ENCODE measurements at regions not wholly inside any gene's neighbourhood (a gene's known extent, or its start where the extent isn't known, plus 50 kb on each side); places are given as distances from the start of the nearest gene placed in this dataset.

- DNase-seq (ENCODE audit: low spot score) = no peak
- H3K27me3 ChIP-seq = no peaks in the 10 kb centered on the region
- TF ChIP-seq, protein P1, sequence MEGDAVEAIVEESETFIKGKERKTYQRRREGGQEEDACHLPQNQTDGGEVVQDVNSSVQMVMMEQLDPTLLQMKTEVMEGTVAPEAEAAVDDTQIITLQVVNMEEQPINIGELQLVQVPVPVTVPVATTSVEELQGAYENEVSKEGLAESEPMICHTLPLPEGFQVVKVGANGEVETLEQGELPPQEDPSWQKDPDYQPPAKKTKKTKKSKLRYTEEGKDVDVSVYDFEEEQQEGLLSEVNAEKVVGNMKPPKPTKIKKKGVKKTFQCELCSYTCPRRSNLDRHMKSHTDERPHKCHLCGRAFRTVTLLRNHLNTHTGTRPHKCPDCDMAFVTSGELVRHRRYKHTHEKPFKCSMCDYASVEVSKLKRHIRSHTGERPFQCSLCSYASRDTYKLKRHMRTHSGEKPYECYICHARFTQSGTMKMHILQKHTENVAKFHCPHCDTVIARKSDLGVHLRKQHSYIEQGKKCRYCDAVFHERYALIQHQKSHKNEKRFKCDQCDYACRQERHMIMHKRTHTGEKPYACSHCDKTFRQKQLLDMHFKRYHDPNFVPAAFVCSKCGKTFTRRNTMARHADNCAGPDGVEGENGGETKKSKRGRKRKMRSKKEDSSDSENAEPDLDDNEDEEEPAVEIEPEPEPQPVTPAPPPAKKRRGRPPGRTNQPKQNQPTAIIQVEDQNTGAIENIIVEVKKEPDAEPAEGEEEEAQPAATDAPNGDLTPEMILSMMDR (IDR thresholded peaks at IDR 0.05) = no peak
- no peak for TF ChIP-seq EZH2 (IDR thresholded peaks at IDR 0.05)
- no peak for TF ChIP-seq EZH2phosphoT487 (IDR thresholded peaks at IDR 0.05)
- H3K9ac ChIP-seq = no peak overlapping the region
- no peak overlapping the region for H3K27ac ChIP-seq
- no peaks in the 10 kb centered on the region for H3K27me3 Mint-ChIP-seq (ENCODE audit: insufficient read depth, low read depth)
- no peak overlapping the region for H3K4me3 ChIP-seq
- peaks cover 49% of the 10 kb centered on the region for H3K4me1 ChIP-seq
- H3K4me1 Mint-ChIP-seq = peaks cover 10% of the 10 kb centered on the region
- H3K4me2 ChIP-seq = no peak overlapping the region
- peaks cover 6% of the 10 kb centered on the region for H3K36me3 Mint-ChIP-seq
- H3F3A ChIP-seq (ENCODE audit: low read depth) = peaks cover 47% of the 10 kb centered on the region
- no peaks in the 10 kb centered on the region for H3K79me2 ChIP-seq (ENCODE audit: low read depth)
- H3K36me3 ChIP-seq = peaks cover 10% of the 10 kb centered on the region
- peaks cover 8% of the 10 kb centered on the region for H3K9me3 ChIP-seq (ENCODE audit: low read depth)
- no peak overlapping the region for H3K4me3 Mint-ChIP-seq
- no peak overlapping the region for H2AFZ ChIP-seq (replicated peaks)
- H3K9me3 Mint-ChIP-seq = peaks cover 27% of the 10 kb centered on the region
- no peak overlapping the region for H3K27ac Mint-ChIP-seq
- H4K20me1 ChIP-seq (ENCODE audit: low read depth) = no peaks in the 10 kb centered on the region
These were observed 343.2 kb downstream of the PMP22 start for GRCh38 chr17:14921936-14922335.

GRCh38 chr17:14919631-14920213 is 345.4 kb downstream of the PMP22 start:
- peak; percentile 62 for DNase-seq (ENCODE audit: low spot score)
- Histone ChIP-seq H3F3A (ENCODE audit: low read depth) (peaks cover 51% of the 10 kb centered on the region), H3K27me3 (no peaks in the 10 kb centered on the region), H3K79me2 (ENCODE audit: low read depth) (no peaks in the 10 kb centered on the region), H3K4me1 (peaks cover 44% of the 10 kb centered on the region), H3K36me3 (peaks cover 18% of the 10 kb centered on the region), H3K9ac (no peak overlapping the region), H3K4me3 (peak overlapping the region; percentile 15), H2AFZ (replicated peaks) (no peak overlapping the region), H4K20me1 (ENCODE audit: low read depth) (no peaks in the 10 kb centered on the region), H3K9me3 (ENCODE audit: low read depth) (peaks cover 8% of the 10 kb centered on the region), H3K27ac (peak overlapping the region; percentile 97), H3K4me2 (peak overlapping the region; percentile 67)
- Mint-ChIP-seq H3K4me1 (peaks cover 3% of the 10 kb centered on the region), H3K36me3 (peaks cover 10% of the 10 kb centered on the region), H3K9me3 (peaks cover 39% of the 10 kb centered on the region), H3K27ac (no peak overlapping the region), H3K27me3 (ENCODE audit: insufficient read depth, low read depth) (no peaks in the 10 kb centered on the region), H3K4me3 (no peak overlapping the region)
- TF ChIP-seq, protein P1 (IDR thresholded peaks at IDR 0.05) = no peak
- no peak for TF ChIP-seq EZH2phosphoT487 (IDR thresholded peaks at IDR 0.05)
- TF ChIP-seq EZH2 (IDR thresholded peaks at IDR 0.05) = no peak

GRCh38 chr17:14919094-14919493 is 346.0 kb downstream of the PMP22 start:
- Histone ChIP-seq H3K36me3 (peaks cover 24% of the 10 kb centered on the region), H3K9ac (no peak overlapping the region), H2AFZ (replicated peaks) (no peak overlapping the region), H3K27me3 (no peaks in the 10 kb centered on the region), H3K4me2 (peak overlapping the region; percentile 67), H3K79me2 (ENCODE audit: low read depth) (no peaks in the 10 kb centered on the region), H4K20me1 (ENCODE audit: low read depth) (no peaks in the 10 kb centered on the region), H3K4me3 (peak overlapping the region; percentile 15), H3F3A (ENCODE audit: low read depth) (peaks cover 51% of the 10 kb centered on the region), H3K4me1 (peaks cover 44% of the 10 kb centered on the region), H3K9me3 (ENCODE audit: low read depth) (peaks cover 13% of the 10 kb centered on the region), H3K27ac (peak overlapping the region; percentile 97)
- Mint-ChIP-seq H3K36me3 (peaks cover 13% of the 10 kb centered on the region), H3K4me3 (no peak overlapping the region), H3K27ac (no peak overlapping the region), H3K4me1 (peaks cover 3% of the 10 kb centered on the region), H3K9me3 (peaks cover 46% of the 10 kb centered on the region), H3K27me3 (ENCODE audit: insufficient read depth, low read depth) (no peaks in the 10 kb centered on the region)
- peak; percentile 92 for DNase-seq (ENCODE audit: low spot score)
- TF ChIP-seq EZH2 (IDR thresholded peaks at IDR 0.05) (no peak), EZH2phosphoT487 (IDR thresholded peaks at IDR 0.05) (no peak)
- TF ChIP-seq, protein P1 (IDR thresholded peaks at IDR 0.05) = no peak
